ENCODE measurements at regions not wholly inside any gene's neighbourhood (a gene's known extent, or its start where the extent isn't known, plus 50 kb on each side); places are given as distances from the start of the nearest gene placed in this dataset.

GRCh38 chr14:80433811-80434210 is 222.5 kb upstream of the DIO2 start:
- Histone ChIP-seq H3K23ac (ENCODE audit: insufficient read length, low read depth, low read length) (no peak overlapping the region), H3K79me2 (ENCODE audit: insufficient read depth, low read length) (no peaks in the 10 kb centered on the region), H3K23me2 (ENCODE audit: insufficient read length, low read depth, low read length, poor library complexity, severe bottlenecking) (no peaks in the 10 kb centered on the region), H2BK120ac (ENCODE audit: low read depth, low read length, poor library complexity, severe bottlenecking) (no peak overlapping the region), H3K4me1 (ENCODE audit: insufficient read depth, low read length) (no peaks in the 10 kb centered on the region; the same call in 1 of the 2 replicates), H4K8ac (replicated peaks; ENCODE audit: insufficient read length, low read depth, low read length) (no peak overlapping the region), H2BK15ac (ENCODE audit: low read depth, low read length) (no peak overlapping the region), H2BK20ac (ENCODE audit: low read depth, low read length, poor library complexity, severe bottlenecking) (no peak overlapping the region), H4K91ac (ENCODE audit: insufficient read length, low read depth, low read length) (no peak overlapping the region), H3T11ph (ENCODE audit: low read length) (no peak overlapping the region), H3K4me2 (ENCODE audit: insufficient read depth, insufficient read length, low read length) (no peak overlapping the region), H2BK12ac (ENCODE audit: insufficient read length, low read depth, low read length) (no peak overlapping the region), H3K27ac (ENCODE audit: insufficient read length, low read depth, low read length) (no peak overlapping the region), H3K18ac (ENCODE audit: insufficient read length, low read depth, low read length) (no peak overlapping the region), H3K14ac (ENCODE audit: insufficient read depth, low read length) (no peak overlapping the region), H3K9ac (ENCODE audit: extremely low read depth, insufficient read length, low read length) (no peak overlapping the region), H2BK5ac (ENCODE audit: insufficient read length, low read length) (no peak overlapping the region), H4K20me1 (ENCODE audit: control insufficient read depth, insufficient read depth, insufficient read length) (no peaks in the 10 kb centered on the region), H3K56ac (ENCODE audit: insufficient read length, low read depth, low read length) (no peak overlapping the region), H2AFZ (ENCODE audit: low read length) (no peak overlapping the region), H3K9me3 (ENCODE audit: control insufficient read depth, low read depth, low read length) (no peaks in the 10 kb centered on the region), H3K79me1 (ENCODE audit: insufficient read depth, low read depth, low read length, poor library complexity, severe bottlenecking) (no peaks in the 10 kb centered on the region), H3K4ac (ENCODE audit: low read depth, low read length) (no peak overlapping the region), H2AK5ac (ENCODE audit: insufficient read length, low read length) (no peak overlapping the region), H4K5ac (ENCODE audit: insufficient read length, low read depth, low read length) (no peak overlapping the region), H3K27me3 (ENCODE audit: insufficient read depth, low read length) (no peaks in the 10 kb centered on the region)
- Mint-ChIP-seq H3K27ac (no peak overlapping the region), H3K4me1 (peaks cover 4 to 7% of the 10 kb centered on the region in 2 experiments), H3K36me3 (ENCODE audit: insufficient read depth in 1 of 3, low read depth in 3 of 3) (no peaks in the 10 kb centered on the region), H3K4me3 (no peak overlapping the region), H3K9me3 (no peaks in the 10 kb centered on the region), H3K27me3 (ENCODE audit: low read depth) (no peaks in the 10 kb centered on the region)
- no peak for TF ChIP-seq CTCF (conservative IDR thresholded peaks at IDR 0.05)
- no peak for DNase-seq
- no CpG with 5 or more reads among the region's 1 CpG for WGBS (ENCODE audit: extremely low coverage, insufficient read length, low lambda C conversion rate)

All from H9 (cell line).